Duodenal mucosa (tissue), 2 donors: ENCODE measurements at regions not wholly inside any gene's neighbourhood (a gene's known extent, or its start where the extent isn't known, plus 50 kb on each side); places are given as distances from the start of the nearest gene placed in this dataset.
"Not testable (repeated sequence)": the region's sequence is repeated elsewhere in the genome, so short reads cannot be mapped to it uniquely, and the experiment has no call there.

Experiments used
- H3K27ac ChIP-seq: one replicate; pipeline ENCODE4 v1.7.0; 2013; ENCODE audit warnings: low read depth, low read length
- H3K27me3 ChIP-seq, 2 donors: one replicate each; pipeline ENCODE4 v1.7.0; 2013; ENCODE audit warnings: low read length in 2 of 2, control low read depth in 1 of 2; ENCODE audit not compliant: insufficient read depth in 2 of 2, control insufficient read depth in 1 of 2
- H3K36me3 ChIP-seq, 2 donors: one replicate each; pipeline ENCODE4 v1.7.0; 2013; ENCODE audit warnings: low read length in 2 of 2, control low read depth in 1 of 2; ENCODE audit not compliant: insufficient read depth in 2 of 2, control insufficient read depth in 1 of 2
- H3K4me1 ChIP-seq, 2 donors: one replicate each; pipeline ENCODE4 v1.7.0; 2013; ENCODE audit warnings: low read length in 2 of 2, control low read depth in 1 of 2; ENCODE audit not compliant: insufficient read depth in 2 of 2, control insufficient read depth in 1 of 2
- H3K4me3 ChIP-seq, 2 donors: one replicate each; pipeline ENCODE4 v1.7.0; 2013; ENCODE audit warnings: low read length in 2 of 2, low read depth in 1 of 2
- H3K9ac ChIP-seq, 2 donors: one replicate each; pipeline ENCODE4 v1.7.0; 2013; ENCODE audit warnings: low read length in 2 of 2, low read depth in 1 of 2
- H3K9me3 ChIP-seq, 2 donors: one replicate each; pipeline ENCODE4 v1.7.0; 2013; ENCODE audit warnings: low read length in 2 of 2, control low read depth in 1 of 2; ENCODE audit not compliant: control insufficient read depth in 1 of 2

DNA sequence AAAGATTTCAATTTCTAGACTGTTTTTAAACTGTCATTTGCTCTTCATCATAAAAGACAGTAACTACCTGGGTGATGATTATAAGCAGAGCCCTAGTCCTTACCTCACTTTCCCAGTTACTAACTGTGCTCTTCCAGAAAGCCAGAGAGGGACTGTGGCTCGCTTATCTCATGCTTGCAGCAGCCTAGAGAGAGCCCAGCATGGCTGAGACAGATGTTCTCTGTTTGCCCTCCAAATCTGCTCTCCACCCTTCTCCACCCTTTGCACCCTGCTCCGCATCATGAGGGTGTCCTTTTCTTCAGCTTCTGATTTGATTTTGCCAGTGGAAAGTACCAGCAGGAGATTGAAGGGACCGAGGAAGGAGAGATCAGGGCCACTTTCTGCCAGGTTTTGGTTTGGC, 61.2 kb upstream of the SELENOP start:
- Histone ChIP-seq H3K4me1 (peaks cover 35 to 40% of the 10 kb centered on the region in 2 donors), H3K9ac (no peak overlapping the region), H3K4me3 (no peak overlapping the region)

DNA sequence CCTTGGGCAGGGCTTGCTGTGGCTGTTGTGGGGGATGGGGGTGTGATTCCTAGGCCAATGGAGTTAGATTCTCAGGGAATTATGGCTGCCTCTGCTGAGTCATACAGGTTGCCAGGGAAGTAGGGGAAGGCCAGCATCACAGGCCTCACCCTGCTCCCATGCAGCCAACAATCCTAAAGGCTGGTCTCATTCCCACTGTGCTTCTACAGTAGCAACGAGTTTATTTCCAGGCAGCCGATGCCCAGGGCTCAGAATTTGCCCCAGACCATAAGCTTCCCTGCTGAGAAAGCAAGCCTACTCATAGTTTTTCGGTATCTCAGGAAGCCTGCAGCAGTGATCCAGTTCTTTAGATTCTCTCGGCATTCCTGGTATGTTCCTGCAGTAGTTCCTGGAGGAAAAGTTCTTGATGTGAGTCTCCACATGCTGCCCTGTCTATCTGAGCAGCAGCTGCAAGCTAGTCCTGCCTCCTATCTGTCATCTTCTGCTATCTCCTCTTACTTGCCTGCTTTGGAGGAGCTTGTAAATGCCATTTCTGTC, 59.3 kb upstream of the SELENOP start:
- Histone ChIP-seq H3K9me3 (no peaks in the 10 kb centered on the region), H3K4me3 (no peak overlapping the region), H3K27ac (no peak overlapping the region), H3K9ac (no peak overlapping the region), H3K36me3 (no peaks in the 10 kb centered on the region), H3K27me3 (no peaks in the 10 kb centered on the region), H3K4me1 (peaks cover 17 to 21% of the 10 kb centered on the region in 2 donors)

More for the DNA sequence above, 61.2 kb upstream of the SELENOP start:
- no peaks in the 10 kb centered on the region for H3K27me3 ChIP-seq
- H3K9me3 ChIP-seq = no peaks in the 10 kb centered on the region
- H3K36me3 ChIP-seq = no peaks in the 10 kb centered on the region
- H3K27ac ChIP-seq = no peak overlapping the region

DNA sequence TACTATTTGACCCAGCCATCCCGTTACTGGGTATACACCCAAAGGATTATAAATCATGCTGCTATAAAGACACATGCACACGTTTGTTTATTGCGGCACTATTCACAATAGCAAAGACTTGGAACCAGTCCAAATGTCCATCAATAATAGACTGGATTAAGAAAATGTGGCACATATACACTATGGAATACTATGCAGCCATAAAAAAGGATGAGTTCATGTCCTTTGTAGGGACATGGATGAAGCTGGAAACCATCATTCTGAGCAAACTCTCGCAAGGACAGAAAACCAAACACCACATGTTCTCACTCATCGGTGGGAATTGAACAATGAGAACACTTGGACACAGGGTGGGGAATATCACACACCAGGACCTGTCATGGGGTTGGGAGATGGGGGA, 56.7 kb upstream of the SELENOP start:
- H3K27me3 ChIP-seq, H3K4me1 ChIP-seq, H3K36me3 ChIP-seq: not testable (repeated sequence)

DNA sequence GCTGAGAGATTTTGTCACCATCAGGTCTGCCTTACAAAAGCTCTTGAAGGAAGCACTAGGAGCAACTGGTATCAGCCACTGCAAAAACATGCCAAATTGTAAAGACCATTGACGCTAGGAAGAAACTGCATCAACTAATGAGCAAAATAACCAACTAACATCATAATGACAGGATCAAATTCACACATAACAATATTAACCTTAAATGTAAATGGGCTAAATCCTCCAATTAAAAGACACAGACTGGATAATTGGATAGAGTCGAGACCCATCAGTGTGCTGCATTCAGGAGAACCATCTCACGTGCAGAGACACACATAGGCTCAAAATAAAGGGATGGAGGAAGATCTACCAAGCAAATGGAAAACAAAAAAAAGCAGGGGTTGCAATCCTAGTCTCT, 53.1 kb upstream of the SELENOP start:
- H3K27ac ChIP-seq, H3K27me3 ChIP-seq, H3K9ac ChIP-seq, H3K4me3 ChIP-seq, H3K9me3 ChIP-seq, H3K4me1 ChIP-seq, H3K36me3 ChIP-seq: not testable (repeated sequence)

More for the DNA sequence above, 56.7 kb upstream of the SELENOP start:
- H3K4me3 ChIP-seq, H3K9me3 ChIP-seq, H3K9ac ChIP-seq, H3K27ac ChIP-seq: not testable (repeated sequence)
